ENCODE measurements at regions not wholly inside any gene's neighbourhood (a gene's known extent, or its start where the extent isn't known, plus 50 kb on each side); places are given as distances from the start of the nearest gene placed in this dataset.

- in situ Hi-C loops (cut with MboI; ENCODE audit: low sequenced_read_pairs in 4 of 4) (no loop called here), intact Hi-C loops (cut with DNase I; ENCODE audit: low total_unique reads) (no loop called here)
- Histone ChIP-seq H3K27me3 (no peaks in the 10 kb centered on the region), H3K27ac (no peak overlapping the region), H3K36me3 (no peaks in the 10 kb centered on the region), H3K9me3 (no peaks in the 10 kb centered on the region), H3K4me3 (no peak overlapping the region), H3K4me1 (no peaks in the 10 kb centered on the region)
- TF ChIP-seq POLR2A (IDR thresholded peaks at IDR 0.05): no peak
- TF ChIP-seq, protein P1, sequence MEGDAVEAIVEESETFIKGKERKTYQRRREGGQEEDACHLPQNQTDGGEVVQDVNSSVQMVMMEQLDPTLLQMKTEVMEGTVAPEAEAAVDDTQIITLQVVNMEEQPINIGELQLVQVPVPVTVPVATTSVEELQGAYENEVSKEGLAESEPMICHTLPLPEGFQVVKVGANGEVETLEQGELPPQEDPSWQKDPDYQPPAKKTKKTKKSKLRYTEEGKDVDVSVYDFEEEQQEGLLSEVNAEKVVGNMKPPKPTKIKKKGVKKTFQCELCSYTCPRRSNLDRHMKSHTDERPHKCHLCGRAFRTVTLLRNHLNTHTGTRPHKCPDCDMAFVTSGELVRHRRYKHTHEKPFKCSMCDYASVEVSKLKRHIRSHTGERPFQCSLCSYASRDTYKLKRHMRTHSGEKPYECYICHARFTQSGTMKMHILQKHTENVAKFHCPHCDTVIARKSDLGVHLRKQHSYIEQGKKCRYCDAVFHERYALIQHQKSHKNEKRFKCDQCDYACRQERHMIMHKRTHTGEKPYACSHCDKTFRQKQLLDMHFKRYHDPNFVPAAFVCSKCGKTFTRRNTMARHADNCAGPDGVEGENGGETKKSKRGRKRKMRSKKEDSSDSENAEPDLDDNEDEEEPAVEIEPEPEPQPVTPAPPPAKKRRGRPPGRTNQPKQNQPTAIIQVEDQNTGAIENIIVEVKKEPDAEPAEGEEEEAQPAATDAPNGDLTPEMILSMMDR (IDR thresholded peaks at IDR 0.05 in 4 of 5, conservative IDR thresholded peaks at IDR 0.05 in 1 of 5): no peak
- no peak for DNase-seq
- no peak for ATAC-seq
Observed at GRCh38 chr20:24792641-24793495, 156.2 kb upstream of the CST7 start.

DNA sequence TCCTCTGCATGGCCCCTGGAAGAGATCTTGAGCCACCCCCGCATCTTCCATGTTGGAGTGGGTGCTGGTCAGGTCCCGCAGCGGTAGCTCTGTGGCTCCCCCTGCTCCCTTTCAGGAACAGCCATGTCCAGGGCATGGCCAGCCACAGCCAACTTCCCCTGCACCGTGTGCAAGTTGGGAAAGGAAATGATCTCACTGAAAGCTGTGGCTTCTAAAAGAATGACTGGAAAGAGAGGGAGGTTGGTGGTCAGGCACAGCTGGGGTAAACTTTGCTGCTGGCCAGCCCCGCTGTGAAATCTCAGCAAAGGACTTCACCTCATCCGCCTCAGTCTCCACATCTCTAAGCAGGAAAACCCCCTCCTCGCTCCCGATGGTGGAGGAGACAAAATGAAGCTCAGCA, 153.6 kb upstream of the CST7 start:
- Histone ChIP-seq H3K36me3 (no peaks in the 10 kb centered on the region), H3K27ac (no peak overlapping the region), H3K27me3 (no peaks in the 10 kb centered on the region), H3K9me3 (no peaks in the 10 kb centered on the region), H3K4me3 (no peak overlapping the region), H3K4me1 (no peaks in the 10 kb centered on the region)
- no peak for TF ChIP-seq POLR2A (IDR thresholded peaks at IDR 0.05)
- TF ChIP-seq, protein P1 (IDR thresholded peaks at IDR 0.05 in 4 of 5, conservative IDR thresholded peaks at IDR 0.05 in 1 of 5): no peak
- in situ Hi-C loops (cut with MboI; ENCODE audit: low sequenced_read_pairs in 4 of 4) (no loop called here), intact Hi-C loops (cut with DNase I; ENCODE audit: low total_unique reads) (no loop called here)
- DNase-seq (no peak), ATAC-seq (no peak)

DNA sequence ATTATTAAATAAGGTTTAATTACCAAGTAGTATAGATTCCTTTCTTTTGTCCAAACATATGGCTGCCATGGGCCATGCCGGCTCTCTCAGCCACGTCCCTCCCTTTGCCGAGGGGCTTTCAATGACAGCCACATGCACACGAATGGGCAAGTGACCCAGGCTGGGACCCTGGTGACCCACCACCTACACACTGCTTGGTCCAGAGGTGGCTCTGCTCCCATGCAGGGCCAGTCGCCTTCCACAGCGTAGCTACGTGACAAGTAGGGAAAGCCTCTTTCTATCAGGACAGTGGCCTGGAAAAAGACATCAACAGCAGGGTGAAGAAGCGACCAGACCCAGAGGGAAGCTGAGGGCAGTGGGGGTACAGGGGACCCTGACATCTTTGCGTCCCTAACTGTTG, 152.8 kb upstream of the CST7 start:
- Histone ChIP-seq H3K9me3 (no peaks in the 10 kb centered on the region), H3K4me3 (no peak overlapping the region), H3K27me3 (no peaks in the 10 kb centered on the region), H3K27ac (no peak overlapping the region), H3K36me3 (no peaks in the 10 kb centered on the region), H3K4me1 (no peaks in the 10 kb centered on the region)
- DNase-seq: no peak
- TF ChIP-seq POLR2A (IDR thresholded peaks at IDR 0.05): no peak
- TF ChIP-seq, protein P1 (IDR thresholded peaks at IDR 0.05 in 4 of 5, conservative IDR thresholded peaks at IDR 0.05 in 1 of 5): no peak
- intact Hi-C loops (cut with DNase I; ENCODE audit: low total_unique reads): no loop called here
- no peak for ATAC-seq
- in situ Hi-C loops (cut with MboI; ENCODE audit: low sequenced_read_pairs in 4 of 4): no loop called here

DNA sequence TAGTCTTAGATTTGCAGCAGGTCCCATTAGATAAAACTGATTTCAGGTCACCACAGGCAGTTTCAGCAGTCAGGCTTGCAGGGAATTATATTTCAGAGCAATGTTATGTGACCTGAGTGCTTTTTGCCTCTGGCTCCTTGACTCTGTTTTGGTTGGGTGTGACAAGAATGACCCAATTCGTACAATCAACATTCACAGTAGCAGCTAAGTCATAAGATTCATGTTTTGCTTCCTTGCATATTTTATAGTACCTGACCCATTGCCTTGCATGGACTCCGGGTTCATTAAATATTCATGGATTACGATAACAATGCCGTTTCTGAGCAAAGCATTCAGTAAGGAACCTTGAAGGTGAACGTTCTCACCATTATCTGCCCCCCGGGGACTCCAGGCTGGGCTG, 152.0 kb upstream of the CST7 start:
- Histone ChIP-seq H3K9me3 (no peaks in the 10 kb centered on the region), H3K27ac (no peak overlapping the region), H3K4me1 (no peaks in the 10 kb centered on the region), H3K4me3 (no peak overlapping the region), H3K36me3 (no peaks in the 10 kb centered on the region), H3K27me3 (no peaks in the 10 kb centered on the region)
- no peak for DNase-seq
- ATAC-seq: no peak
- intact Hi-C loops (cut with DNase I; ENCODE audit: low total_unique reads) (no loop called here), in situ Hi-C loops (cut with MboI; ENCODE audit: low sequenced_read_pairs in 4 of 4) (no loop called here)
- no peak for TF ChIP-seq POLR2A (IDR thresholded peaks at IDR 0.05)
- TF ChIP-seq, protein P1 (IDR thresholded peaks at IDR 0.05 in 4 of 5, conservative IDR thresholded peaks at IDR 0.05 in 1 of 5): no peak
